Ovary (tissue), 7 donors: ENCODE measurements at regions not wholly inside any gene's neighbourhood (a gene's known extent, or its start where the extent isn't known, plus 50 kb on each side); places are given as distances from the start of the nearest gene placed in this dataset.

Experiments
- DNase-seq, 5 donors: peaks; one replicate each; pipeline ENCODE4 v3.0.0-alpha.2; 2019 to 2020
- H3K27ac ChIP-seq, 2 donors: fragments of 200-600 bp; one replicate each; pipeline versions ENCODE4 v1.5.1 to v1.8.0; 2019 to 2022
- H3K27me3 ChIP-seq: fragments of 200-600 bp; one replicate; pipeline ENCODE4 v1.8.0; 2022
- H3K36me3 ChIP-seq: fragments of 200-600 bp; sonication (generic); one replicate; pipeline ENCODE4 v1.5.1; 2019
- H3K4me1 ChIP-seq: one replicate; pipeline ENCODE4 v1.8.1; 2013; ENCODE audit warnings: mild to moderate bottlenecking, moderate library complexity; ENCODE audit not compliant: insufficient read depth
- H3K4me3 ChIP-seq: fragments of 200-600 bp; sonication (generic); one replicate; pipeline ENCODE4 v1.5.1; 2017
- H3K9me3 ChIP-seq, 2 donors: fragments of 200-600 bp in 1 of 2; sonication (generic) in 1 of 2; one replicate each; pipeline versions ENCODE4 v1.5.1 to v1.8.1; 2013 to 2019; ENCODE audit warnings: mild to moderate bottlenecking in 1 of 2, moderate library complexity in 1 of 2
- CTCF ChIP-seq, 3 donors: fragments of 450-650 bp in 2 of 3; fragments of 200-600 bp in 1 of 3; IDR thresholded peaks; one replicate each; pipeline versions ENCODE4 v1.5.1 to v1.8.0; 2016 to 2022; ENCODE audit warnings: antibody characterized with exemption in 3 of 3, mild to moderate bottlenecking in 1 of 3
- EP300 ChIP-seq: sonication (generic); formaldehyde crosslinking; IDR thresholded peaks from one replicate; pipeline ENCODE4 v1.6.1; 2017; ENCODE audit warnings: antibody characterized with exemption
- POLR2A ChIP-seq: fragments of 450-650 bp; IDR thresholded peaks from one replicate; pipeline ENCODE4 v1.6.1; 2017; ENCODE audit warnings: antibody characterized with exemption, mild to moderate bottlenecking, moderate library complexity
- WGBS, 3 donors: extraction: QIAGEN DNeasy Blood & Tissue Kit in 1 of 3; methylation state at CpG; one replicate each; pipeline versions ENCODE4 v1.1.5 to v1.1.7; 2013 to 2017; 5-methylcytosine and 5-hydroxymethylcytosine counted together
- intact Hi-C, 4 donors: fragments of 100-400 bp; cut with DNase I; formaldehyde crosslinking; loops; one replicate each; pipeline versions ENCODE4 v1.11.0 to v1.15.1; 2022 to 2023
- donor health status: DM: no; HTN: no; CAD: no; lungs with moderate emphysema.
- donor health status: DM: no; HTN: no; CAD: no.
- donor health status: Bipolar disorder and iron deficiency.
- donor health status: DM: no; HTN: no; CAD: no.
- donor health status: DM: yes; HTN: yes; CAD: no.

- Histone ChIP-seq H3K4me1 (no peaks in the 10 kb centered on the region), H3K4me3 (no peak overlapping the region), H3K27me3 (no peaks in the 10 kb centered on the region), H3K9me3 (no peaks in the 10 kb centered on the region), H3K27ac (no peak overlapping the region), H3K36me3 (no peaks in the 10 kb centered on the region)
- no peak for TF ChIP-seq CTCF (IDR thresholded peaks at IDR 0.05)
- no peak for DNase-seq
- 87 to 93% (median 93%) methylated on average over 4 of the region's 4 CpGs for WGBS, 3 donors
- intact Hi-C loops, result no loop called here
These were observed 50.2 kb upstream of the HIVEP1 start for GRCh38 chr6:11961923-11962322.

GRCh38 chr6:11960909-11961779 is 51.0 kb upstream of the HIVEP1 start:
- intact Hi-C loops, result no loop called here
- H3K9me3 ChIP-seq, result no peaks in the 10 kb centered on the region
- no peaks in the 10 kb centered on the region for H3K36me3 ChIP-seq
- no peak for DNase-seq
- WGBS, 3 donors, result 63 to 64% (median 63%) methylated on average over 12 of the region's 12 CpGs
- TF ChIP-seq POLR2A (no peak), EP300 (no peak), CTCF (IDR thresholded peaks at IDR 0.05) (no peak)
- H3K27me3 ChIP-seq, result no peaks in the 10 kb centered on the region
- H3K4me1 ChIP-seq, result no peaks in the 10 kb centered on the region
- H3K4me3 ChIP-seq, result no peak overlapping the region
- no peak overlapping the region for H3K27ac ChIP-seq

- intact Hi-C loops, result no loop called here
- H3K27ac ChIP-seq, result no peak overlapping the region
- 73 to 80% (median 73%) methylated on average over 3 of the region's 3 CpGs for WGBS, 3 donors
- H3K27me3 ChIP-seq, result no peaks in the 10 kb centered on the region
- no peaks in the 10 kb centered on the region for H3K4me1 ChIP-seq
- DNase-seq, result no peak
- no peak overlapping the region for H3K4me3 ChIP-seq
- no peaks in the 10 kb centered on the region for H3K36me3 ChIP-seq
- TF ChIP-seq EP300, result no peak
- no peak for TF ChIP-seq POLR2A
- TF ChIP-seq CTCF (IDR thresholded peaks at IDR 0.05), result no peak
- no peaks in the 10 kb centered on the region for H3K9me3 ChIP-seq
These were observed 55.3 kb upstream of the HIVEP1 start for GRCh38 chr6:11956781-11957180.

GRCh38 chr6:11953641-11954040 is 58.5 kb upstream of the HIVEP1 start:
- H3K4me3 ChIP-seq, result no peak overlapping the region
- WGBS, 3 donors, result 67 to 81% (median 76%) methylated on average over 2 of the region's 2 CpGs
- H3K4me1 ChIP-seq, result no peaks in the 10 kb centered on the region
- H3K27ac ChIP-seq, result no peak overlapping the region
- H3K27me3 ChIP-seq, result no peaks in the 10 kb centered on the region
- no peak for DNase-seq
- no peaks in the 10 kb centered on the region for H3K36me3 ChIP-seq
- H3K9me3 ChIP-seq, result no peaks in the 10 kb centered on the region
- no peak for TF ChIP-seq CTCF (IDR thresholded peaks at IDR 0.05)
- TF ChIP-seq POLR2A, result no peak
- TF ChIP-seq EP300, result no peak
- intact Hi-C loops, result no loop called here
